Epithelial cell of prostate (primary cell): ENCODE measurements at regions not wholly inside any gene's neighbourhood (a gene's known extent, or its start where the extent isn't known, plus 50 kb on each side); places are given as distances from the start of the nearest gene placed in this dataset.

Source experiments
- DNase-seq: peaks from one replicate; pipeline ENCODE4 v3.0.0-alpha.2; 2011; ENCODE audit warnings: low read depth, low spot score
- H3K27ac ChIP-seq: fragments of 450-650 bp; 2 replicates; pipeline ENCODE4 v1.5.1; 2017; ENCODE audit warnings: mild to moderate bottlenecking

DNA sequence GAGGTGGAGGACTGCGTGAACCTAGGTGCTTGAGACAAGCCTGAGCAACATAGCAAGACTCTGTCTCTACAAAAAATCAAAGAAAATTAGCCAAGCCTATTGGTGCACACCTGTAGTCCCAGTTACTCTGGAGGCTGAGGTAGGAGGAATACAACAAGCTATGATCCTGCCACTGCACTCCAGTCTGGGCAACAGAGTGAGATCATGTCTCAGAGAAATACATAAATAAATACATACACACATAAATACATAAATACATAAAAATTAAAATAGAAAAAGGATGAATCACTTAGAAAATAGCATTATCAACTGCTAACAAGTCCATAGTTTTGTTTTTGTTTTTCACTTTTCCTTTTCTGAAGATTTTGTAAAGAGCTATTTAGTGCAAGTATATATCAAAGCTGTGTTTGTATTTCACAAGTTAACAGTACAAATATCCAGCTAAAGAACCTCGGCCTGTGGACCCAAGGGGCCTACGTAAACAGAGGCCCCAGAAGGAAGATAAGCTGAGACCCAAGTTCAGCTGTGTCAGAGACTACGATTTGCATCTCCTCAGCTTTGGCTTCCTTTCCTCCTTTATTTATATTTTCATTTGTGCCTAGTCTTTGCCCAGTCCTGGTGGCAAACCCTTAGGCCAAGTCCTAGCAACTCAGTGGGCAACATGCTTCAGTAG is 67.1 kb upstream of the ROBO2 start:
- no peak for DNase-seq
- H3K27ac ChIP-seq: no peak overlapping the region

DNA sequence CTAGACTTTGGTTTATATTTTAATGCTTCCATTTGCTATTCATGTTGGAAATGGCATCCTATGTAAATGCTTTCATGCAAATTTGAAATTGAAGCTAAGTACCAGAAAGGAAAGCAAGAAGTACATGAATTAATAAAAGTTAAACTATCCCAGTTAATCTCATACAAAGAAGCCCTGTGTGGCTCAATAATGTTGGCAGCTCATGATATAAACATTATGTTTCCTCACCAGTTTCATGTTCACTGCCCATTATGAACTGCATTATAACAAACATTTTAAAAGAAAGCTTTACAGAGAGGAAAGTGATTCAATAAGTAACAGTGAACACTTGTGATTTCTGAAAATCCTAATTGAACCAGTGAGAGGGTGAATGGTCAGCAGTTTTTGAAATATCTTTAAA is 62.9 kb upstream of the ROBO2 start:
- H3K27ac ChIP-seq: no peak overlapping the region

DNA sequence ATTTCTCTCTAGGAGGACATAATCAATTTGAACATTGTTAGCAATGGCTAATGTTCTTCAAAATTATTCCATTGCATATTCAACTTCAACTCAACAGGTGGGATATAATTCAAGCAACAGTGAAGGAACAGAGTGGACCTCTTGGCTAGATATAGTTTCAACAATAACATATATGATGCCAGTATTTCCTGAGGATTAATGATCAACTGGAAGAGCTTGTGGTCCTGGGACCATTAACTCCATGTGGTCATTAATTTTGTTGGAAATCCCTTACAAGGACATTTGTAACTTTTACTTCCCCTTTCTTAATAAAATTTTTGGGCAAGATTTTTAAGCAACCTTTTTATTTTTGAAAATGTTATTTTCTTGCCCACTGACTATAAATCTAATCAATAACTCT is 54.3 kb upstream of the ROBO2 start:
- H3K27ac ChIP-seq: no peak overlapping the region
- no peak for DNase-seq

More for the DNA sequence above, 62.9 kb upstream of the ROBO2 start:
- no peak for DNase-seq

DNA sequence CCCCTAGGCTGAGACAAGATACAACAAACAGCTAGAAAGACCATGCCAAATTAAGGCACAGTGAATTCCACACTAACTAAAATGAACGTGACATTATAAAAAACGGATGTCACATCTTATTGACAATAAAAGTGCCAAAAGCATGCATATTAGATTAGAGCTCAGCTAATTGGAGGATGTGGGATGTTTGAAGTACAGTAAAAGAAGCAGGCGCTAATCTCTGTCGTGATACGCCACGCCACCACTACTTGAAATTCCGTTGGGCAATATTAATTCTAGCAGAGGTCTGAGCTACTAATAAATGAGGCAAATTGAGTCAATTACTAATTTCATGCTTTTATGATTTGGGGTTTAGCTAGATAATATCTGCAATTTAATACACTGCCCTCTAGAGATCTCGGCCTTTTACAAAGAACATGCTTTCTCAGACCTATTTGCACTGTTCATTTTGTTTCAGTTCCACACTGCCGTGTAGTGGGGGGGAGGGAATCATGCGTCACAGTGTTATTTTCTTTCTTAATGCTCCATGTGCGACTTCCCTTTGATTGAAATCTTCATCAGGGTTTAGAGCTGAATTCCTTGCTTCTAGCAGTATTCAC is 52.9 kb upstream of the ROBO2 start:
- DNase-seq: no peak
- H3K27ac ChIP-seq: no peak overlapping the region
